HCT116 (cell line): ENCODE measurements at regions not wholly inside any gene's neighbourhood (a gene's known extent, or its start where the extent isn't known, plus 50 kb on each side); places are given as distances from the start of the nearest gene placed in this dataset.

Experiments used
- ATAC-seq: fragments of 200-7000 bp; cut with Tn5 transposase; 2 replicates; pipeline ENCODE4 v1.9.1; 2020; ENCODE audit warnings: mild to moderate bottlenecking, moderate library complexity
- BruUV-seq: library from RNA; stranded (reverse); fragments of 400-500 nt; replicated peaks from 2 replicates; lab custom pipeline; 2021; lab: Mats Ljungman, UMichigan
- CTCF ChIA-PET: fragments of 300-600 bp; sonication (Branson Sonifier 250); formaldehyde crosslinking; loops from one replicate; lab custom pipeline; 2021; ENCODE audit warnings: antibody characterized with exemption; lab: Charles Lee
- POLR2A ChIA-PET: fragments of 300-600, 350-600 bp; sonication (Branson Sonifier 250); formaldehyde crosslinking; loops from one replicate; lab custom pipeline; 2021; ENCODE audit warnings: antibody characterized with exemption; lab: Charles Lee
- RAD21 ChIA-PET, 2 experiments: fragments of 300-600 bp; sonication (Branson Sonifier 250); formaldehyde crosslinking; loops; one replicate each; lab custom pipeline; 2023; ENCODE audit warnings: low total read pairs in 2 of 2; ENCODE audit not compliant: uncharacterized antibody in 2 of 2, unreplicated experiment in 2 of 2, low non-redundant PET in 1 of 2; lab: Charles Lee
- DNase-seq: peaks from one replicate; pipeline ENCODE4 v3.0.0-alpha.2; 2010; ENCODE audit warnings: low read depth, low spot score
- H2AFZ ChIP-seq: fragments of 200-600 bp; shearing (Covaris generic), sonication (generic); 2 replicates; pipeline ENCODE4 v1.6.1; 2017; ENCODE audit warnings: low read depth, mixed run types, mixed read lengths, antibody characterized with exemption, low read length; ENCODE audit not compliant: poor library complexity, severe bottlenecking
- H3K27ac ChIP-seq: 2 replicates; pipeline ENCODE4 v1.5.1; 2012; ENCODE audit warnings: low read depth, low read length
- H3K27me3 ChIP-seq: fragments of 200-600 bp; sonication (generic); 2 replicates; pipeline ENCODE4 v1.6.1; 2016; ENCODE audit warnings: mixed run types, low read length, mixed read lengths; ENCODE audit not compliant: insufficient read depth
- H3K36me3 ChIP-seq, 2 experiments: fragments of 200-500 bp in 1 of 2; fragments of 200-600 bp in 1 of 2; sonication (Bioruptor generic) in 1 of 2; sonication (generic) in 1 of 2; 2 replicates each; pipeline versions ENCODE4 v1.5.1 to v1.6.1; 2014 to 2016; ENCODE audit warnings: low read length in 2 of 2, inconsistent platforms in 1 of 2, mixed read lengths in 1 of 2, mixed run types in 1 of 2; ENCODE audit not compliant: insufficient read depth in 2 of 2, control insufficient read depth in 1 of 2
- H3K4me1 ChIP-seq, 2 experiments: fragments of 200-600 bp in 1 of 2; sonication (generic) in 1 of 2; 2 replicates each; pipeline versions ENCODE4 v1.5.1 to v1.6.1; 2012 to 2017; ENCODE audit warnings: low read length in 2 of 2, inconsistent platforms in 1 of 2, mild to moderate bottlenecking in 1 of 2, mixed read lengths in 1 of 2, mixed run types in 1 of 2, moderate library complexity in 1 of 2; ENCODE audit not compliant: insufficient read depth in 2 of 2, control insufficient read depth in 1 of 2
- H3K4me2 ChIP-seq: fragments of 200-600 bp; sonication (generic); 2 replicates; pipeline ENCODE4 v1.6.1; 2017; ENCODE audit warnings: mixed run types, low read length, mixed read lengths
- H3K4me3 ChIP-seq, 2 experiments: fragments of 200-600 bp in 1 of 2; sonication (generic) in 1 of 2; replicated peaks in 1 of 2; 2 replicates each; pipeline ENCODE4 v1.5.1; 2011 to 2016; ENCODE audit warnings: low read length in 2 of 2, control low read depth in 1 of 2, low read depth in 1 of 2, mild to moderate bottlenecking in 1 of 2, mixed read lengths in 1 of 2, mixed run types in 1 of 2
- H3K79me2 ChIP-seq: fragments of 200-600 bp; sonication (generic); 2 replicates; pipeline ENCODE4 v1.6.1; 2017; ENCODE audit warnings: mild to moderate bottlenecking, mixed run types, low read length, moderate library complexity, mixed read lengths; ENCODE audit not compliant: insufficient read depth
- H3K9ac ChIP-seq: fragments of 200-600 bp; sonication (generic); 2 replicates; pipeline ENCODE4 v1.6.1; 2016; ENCODE audit warnings: low read length, mixed read lengths
- H3K9me2 ChIP-seq: fragments of 200-600 bp; sonication (generic), shearing (Covaris generic); 2 replicates; pipeline ENCODE4 v1.6.1; 2017; ENCODE audit warnings: mixed run types, mild to moderate bottlenecking, moderate library complexity; ENCODE audit not compliant: insufficient read depth
- H3K9me3 ChIP-seq, 2 experiments: fragments of 200-500 bp in 1 of 2; fragments of 200-600 bp in 1 of 2; sonication (Bioruptor generic) in 1 of 2; sonication (generic) in 1 of 2; 2 replicates each; pipeline ENCODE4 v1.6.1; 2014 to 2017; ENCODE audit warnings: low read length in 2 of 2, mixed read lengths in 2 of 2, inconsistent platforms in 1 of 2, low read depth in 1 of 2, mild to moderate bottlenecking in 1 of 2, mixed run types in 1 of 2, moderate library complexity in 1 of 2; ENCODE audit not compliant: control insufficient read depth in 1 of 2, insufficient read depth in 1 of 2
- H4K20me1 ChIP-seq: fragments of 200-600 bp; sonication (generic), shearing (Covaris generic); 2 replicates; pipeline ENCODE4 v1.6.1; 2017; ENCODE audit warnings: mixed run types, mild to moderate bottlenecking, moderate library complexity; ENCODE audit not compliant: insufficient read depth
- CBX3 ChIP-seq: IDR thresholded peaks from 2 replicates; pipeline ENCODE4 v1.6.1; 2012; ENCODE audit warnings: low read depth
- CEBPB ChIP-seq: IDR thresholded peaks from 2 replicates; pipeline ENCODE4 v1.6.1; 2012; ENCODE audit warnings: low read depth
- EGR1 ChIP-seq: IDR thresholded peaks from 2 replicates; pipeline ENCODE4 v1.6.1; 2012; ENCODE audit warnings: low read depth
- ELF1 ChIP-seq: IDR thresholded peaks from 2 replicates; pipeline ENCODE4 v1.6.1; 2012; ENCODE audit warnings: low read depth, borderline replicate concordance
- EZH2 ChIP-seq: fragments of 200-600 bp; sonication (generic); IDR thresholded peaks from 2 replicates; pipeline ENCODE4 v1.6.1; 2017; ENCODE audit warnings: antibody characterized with exemption, mixed run types
- FOSL1 ChIP-seq: IDR thresholded peaks from 2 replicates; pipeline ENCODE4 v1.6.1; 2012; ENCODE audit warnings: low read depth
- JUND ChIP-seq: IDR thresholded peaks from 2 replicates; pipeline ENCODE4 v1.6.1; 2012
- POLR2A ChIP-seq: IDR thresholded peaks from 2 replicates; pipeline ENCODE4 v1.7.0; 2011; ENCODE audit warnings: borderline replicate concordance; ENCODE audit not compliant: insufficient read depth, insufficient read length; ENCODE audit errors: extremely low read depth
- POLR2AphosphoS5 ChIP-seq: IDR thresholded peaks from 2 replicates; pipeline ENCODE4 v1.6.1; 2011; ENCODE audit warnings: mild to moderate bottlenecking, low read depth, low read length, moderate library complexity
- RAD21 ChIP-seq: IDR thresholded peaks from 2 replicates; pipeline ENCODE4 v1.6.1; 2012; ENCODE audit warnings: low read depth, mild to moderate bottlenecking
- SIN3A ChIP-seq: IDR thresholded peaks from 2 replicates; pipeline ENCODE4 v1.6.1; 2012; ENCODE audit warnings: low read depth
- SP1 ChIP-seq: IDR thresholded peaks from 2 replicates; pipeline ENCODE4 v1.6.1; 2012; ENCODE audit warnings: low read depth
- TCF7L2 ChIP-seq: IDR thresholded peaks from 2 replicates; pipeline ENCODE4 v1.7.0; 2011; ENCODE audit warnings: borderline replicate concordance, inconsistent platforms; ENCODE audit not compliant: insufficient read depth, insufficient read length; ENCODE audit errors: extremely low read depth
- YY1 ChIP-seq: IDR thresholded peaks from 2 replicates; pipeline ENCODE4 v1.6.1; 2011; ENCODE audit warnings: low read length, low read depth, moderate library complexity, mild to moderate bottlenecking; ENCODE audit not compliant: insufficient replicate concordance; ENCODE audit errors: extremely low read depth
- ZFX ChIP-seq: fragments of 450-650 bp; IDR thresholded peaks from 2 replicates; pipeline ENCODE4 v1.6.1; 2017
- intact Hi-C: fragments of 100-400 bp; cut with micrococcal nuclease; formaldehyde crosslinking; loops from 2 replicates; pipeline ENCODE4 v1.10.0; 2022
- TF ChIP-seq, protein P1 (sequence below): IDR thresholded peaks from 2 replicates; pipeline ENCODE4 v1.6.1; 2012
- TF ChIP-seq, protein P2 (sequence below), 3 experiments: fragments of 200-600 bp in 1 of 3; sonication (generic) in 1 of 3; IDR thresholded peaks in 2 of 3; conservative IDR thresholded peaks in 1 of 3; 2 replicates each; pipeline ENCODE4 v1.5.1; 2012 to 2017; ENCODE audit warnings: low read depth in 2 of 3, low read length in 2 of 3, antibody characterized with exemption in 1 of 3, borderline replicate concordance in 1 of 3, control low read depth in 1 of 3, mild to moderate bottlenecking in 1 of 3, mixed read lengths in 1 of 3, mixed run types in 1 of 3, moderate library complexity in 1 of 3; ENCODE audit not compliant: insufficient read depth in 1 of 3
- TF ChIP-seq, protein P3 (sequence below): IDR thresholded peaks from 2 replicates; pipeline ENCODE4 v1.6.1; 2012; ENCODE audit warnings: low read depth
- TF ChIP-seq, protein P4 (sequence below): IDR thresholded peaks from 2 replicates; pipeline ENCODE4 v1.6.1; 2012

DNA sequence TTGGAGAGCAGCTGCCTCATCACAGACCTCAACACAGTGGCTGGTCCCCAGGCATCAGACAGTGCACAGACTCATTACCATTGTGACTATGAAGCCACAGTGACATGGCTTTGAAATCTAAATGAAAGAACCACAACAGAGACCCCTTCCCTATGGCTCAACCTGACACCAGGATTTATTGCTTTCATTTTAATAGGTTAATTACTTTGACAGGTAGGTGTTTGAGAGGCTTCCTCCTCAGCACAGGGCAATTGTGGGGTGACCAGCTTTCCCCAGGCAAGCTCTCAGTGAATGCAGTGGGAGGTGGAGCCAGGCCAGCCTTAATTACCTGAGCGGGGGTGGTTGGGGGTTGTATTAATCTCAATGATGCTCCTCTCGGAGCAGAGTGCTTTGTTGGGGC is 102.3 kb downstream of the CHST1 start:
- H3K36me3 ChIP-seq: no peaks in the 10 kb centered on the region
- no peaks in the 10 kb centered on the region for H3K9me3 ChIP-seq
- H3K9ac ChIP-seq: no peak overlapping the region
- ChIA-PET RAD21 (no interaction called here), POLR2A (no interaction called here), CTCF (no interaction called here)
- H3K27me3 ChIP-seq: peaks cover 14% of the 10 kb centered on the region
- no peaks in the 10 kb centered on the region for H3K4me1 ChIP-seq
- ATAC-seq: no peak
- BruUV-seq: no TSS peak
- no peaks in the 10 kb centered on the region for H3K79me2 ChIP-seq
- H3K9me2 ChIP-seq: no peaks in the 10 kb centered on the region
- intact Hi-C loops: no loop called here
- no peak overlapping the region for H3K27ac ChIP-seq
- no peak overlapping the region for H3K4me3 ChIP-seq
- H2AFZ ChIP-seq: no peak overlapping the region
- no peaks in the 10 kb centered on the region for H4K20me1 ChIP-seq
- H3K4me2 ChIP-seq: no peak overlapping the region
- TF ChIP-seq ZFX (no peak), TCF7L2 (no peak), JUND (no peak), RAD21 (no peak), EGR1 (no peak), YY1 (no peak), CEBPB (no peak), SIN3A (no peak), FOSL1 (no peak), POLR2A (no peak), POLR2AphosphoS5 (no peak), SP1 (no peak), CBX3 (no peak), EZH2 (no peak), ELF1 (no peak)
- TF ChIP-seq, protein P1, sequence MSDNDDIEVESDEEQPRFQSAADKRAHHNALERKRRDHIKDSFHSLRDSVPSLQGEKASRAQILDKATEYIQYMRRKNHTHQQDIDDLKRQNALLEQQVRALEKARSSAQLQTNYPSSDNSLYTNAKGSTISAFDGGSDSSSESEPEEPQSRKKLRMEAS: no peak
- TF ChIP-seq, protein P2, sequence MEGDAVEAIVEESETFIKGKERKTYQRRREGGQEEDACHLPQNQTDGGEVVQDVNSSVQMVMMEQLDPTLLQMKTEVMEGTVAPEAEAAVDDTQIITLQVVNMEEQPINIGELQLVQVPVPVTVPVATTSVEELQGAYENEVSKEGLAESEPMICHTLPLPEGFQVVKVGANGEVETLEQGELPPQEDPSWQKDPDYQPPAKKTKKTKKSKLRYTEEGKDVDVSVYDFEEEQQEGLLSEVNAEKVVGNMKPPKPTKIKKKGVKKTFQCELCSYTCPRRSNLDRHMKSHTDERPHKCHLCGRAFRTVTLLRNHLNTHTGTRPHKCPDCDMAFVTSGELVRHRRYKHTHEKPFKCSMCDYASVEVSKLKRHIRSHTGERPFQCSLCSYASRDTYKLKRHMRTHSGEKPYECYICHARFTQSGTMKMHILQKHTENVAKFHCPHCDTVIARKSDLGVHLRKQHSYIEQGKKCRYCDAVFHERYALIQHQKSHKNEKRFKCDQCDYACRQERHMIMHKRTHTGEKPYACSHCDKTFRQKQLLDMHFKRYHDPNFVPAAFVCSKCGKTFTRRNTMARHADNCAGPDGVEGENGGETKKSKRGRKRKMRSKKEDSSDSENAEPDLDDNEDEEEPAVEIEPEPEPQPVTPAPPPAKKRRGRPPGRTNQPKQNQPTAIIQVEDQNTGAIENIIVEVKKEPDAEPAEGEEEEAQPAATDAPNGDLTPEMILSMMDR (IDR thresholded peaks at IDR 0.05 in 2 of 3, conservative IDR thresholded peaks at IDR 0.05 in 1 of 3; ENCODE audit: borderline replicate concordance in 1 of 3, insufficient read depth in 1 of 3, low read depth in 2 of 3, low read length in 2 of 3): no peak
- TF ChIP-seq, protein P3, sequence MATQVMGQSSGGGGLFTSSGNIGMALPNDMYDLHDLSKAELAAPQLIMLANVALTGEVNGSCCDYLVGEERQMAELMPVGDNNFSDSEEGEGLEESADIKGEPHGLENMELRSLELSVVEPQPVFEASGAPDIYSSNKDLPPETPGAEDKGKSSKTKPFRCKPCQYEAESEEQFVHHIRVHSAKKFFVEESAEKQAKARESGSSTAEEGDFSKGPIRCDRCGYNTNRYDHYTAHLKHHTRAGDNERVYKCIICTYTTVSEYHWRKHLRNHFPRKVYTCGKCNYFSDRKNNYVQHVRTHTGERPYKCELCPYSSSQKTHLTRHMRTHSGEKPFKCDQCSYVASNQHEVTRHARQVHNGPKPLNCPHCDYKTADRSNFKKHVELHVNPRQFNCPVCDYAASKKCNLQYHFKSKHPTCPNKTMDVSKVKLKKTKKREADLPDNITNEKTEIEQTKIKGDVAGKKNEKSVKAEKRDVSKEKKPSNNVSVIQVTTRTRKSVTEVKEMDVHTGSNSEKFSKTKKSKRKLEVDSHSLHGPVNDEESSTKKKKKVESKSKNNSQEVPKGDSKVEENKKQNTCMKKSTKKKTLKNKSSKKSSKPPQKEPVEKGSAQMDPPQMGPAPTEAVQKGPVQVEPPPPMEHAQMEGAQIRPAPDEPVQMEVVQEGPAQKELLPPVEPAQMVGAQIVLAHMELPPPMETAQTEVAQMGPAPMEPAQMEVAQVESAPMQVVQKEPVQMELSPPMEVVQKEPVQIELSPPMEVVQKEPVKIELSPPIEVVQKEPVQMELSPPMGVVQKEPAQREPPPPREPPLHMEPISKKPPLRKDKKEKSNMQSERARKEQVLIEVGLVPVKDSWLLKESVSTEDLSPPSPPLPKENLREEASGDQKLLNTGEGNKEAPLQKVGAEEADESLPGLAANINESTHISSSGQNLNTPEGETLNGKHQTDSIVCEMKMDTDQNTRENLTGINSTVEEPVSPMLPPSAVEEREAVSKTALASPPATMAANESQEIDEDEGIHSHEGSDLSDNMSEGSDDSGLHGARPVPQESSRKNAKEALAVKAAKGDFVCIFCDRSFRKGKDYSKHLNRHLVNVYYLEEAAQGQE: no peak
- TF ChIP-seq, protein P4, sequence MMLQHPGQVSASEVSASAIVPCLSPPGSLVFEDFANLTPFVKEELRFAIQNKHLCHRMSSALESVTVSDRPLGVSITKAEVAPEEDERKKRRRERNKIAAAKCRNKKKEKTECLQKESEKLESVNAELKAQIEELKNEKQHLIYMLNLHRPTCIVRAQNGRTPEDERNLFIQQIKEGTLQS: no peak
- TF ChIP-seq, all 23 proteins: peak for 0
- DNase-seq: no peak
